Body of pancreas (tissue), 4 donors: ENCODE measurements at regions not wholly inside any gene's neighbourhood (a gene's known extent, or its start where the extent isn't known, plus 50 kb on each side); places are given as distances from the start of the nearest gene placed in this dataset.
A peak's percentile ranks its signal among the peaks of the same experiment; 100 is the strongest.

Source experiments
- ATAC-seq: fragments of 150-250 bp; one replicate; pipeline ENCODE4 v1.9.1; 2016
- DNase-seq, 4 donors: peaks; one replicate each; pipeline ENCODE4 v3.0.0-alpha.2; 2019
- H3K27ac ChIP-seq, 4 donors: fragments of 200-600 bp; sonication (generic); 1 replicate in 3 of 4; 2 replicates in 1 of 4; pipeline versions ENCODE4 v1.5.1 to v1.6.1; 2016 to 2019; ENCODE audit warnings: mild to moderate bottlenecking in 1 of 4, mixed read lengths in 1 of 4, moderate library complexity in 1 of 4
- H3K27me3 ChIP-seq, 2 donors: fragments of 200-600 bp; sonication (generic); one replicate each; pipeline ENCODE4 v1.6.0; 2016; ENCODE audit warnings: mild to moderate bottlenecking in 1 of 2
- H3K36me3 ChIP-seq, 2 donors: fragments of 200-600 bp; sonication (generic); replicated peaks in 1 of 2; 2 replicates each; pipeline ENCODE4 v1.5.1; 2016; ENCODE audit warnings: low read depth in 2 of 2; ENCODE audit not compliant: insufficient read depth in 1 of 2
- H3K4me1 ChIP-seq: fragments of 200-600 bp; sonication (generic); one replicate; pipeline ENCODE4 v1.6.0; 2016
- H3K4me3 ChIP-seq, 2 donors: fragments of 200-600 bp; sonication (generic); 1 replicate in 1 of 2; 2 replicates in 1 of 2; pipeline ENCODE4 v1.5.1; 2016 to 2019
- H3K9me3 ChIP-seq, 3 donors: fragments of 200-600 bp; sonication (generic); 1 replicate in 2 of 3; 2 replicates in 1 of 3; pipeline ENCODE4 v1.5.1; 2016
- CTCF ChIP-seq, 7 experiments: fragments of 450-650 bp in 4 of 7; fragments of 200-600 bp in 3 of 7; sonication (generic) in 3 of 7; IDR thresholded peaks; one replicate each; pipeline ENCODE4 v1.5.1; 2016 to 2019; ENCODE audit warnings: antibody characterized with exemption in 7 of 7
- POLR2A ChIP-seq, 3 donors: fragments of 450-650 bp; IDR thresholded peaks; one replicate each; pipeline ENCODE4 v1.6.1; 2016; ENCODE audit warnings: antibody characterized with exemption in 3 of 3, mild to moderate bottlenecking in 2 of 3
- WGBS, 2 donors: methylation state at CpG; one replicate each; pipeline ENCODE4 v1.1.5; 2017; 5-methylcytosine and 5-hydroxymethylcytosine counted together
- intact Hi-C: fragments of 100-400 bp; cut with DNase I; formaldehyde crosslinking; loops from one replicate; pipeline ENCODE4 v1.15.1; 2023

GRCh38 chr1:173122344-173122935 is 71.7 kb upstream of the TNFSF18 start:
- intact Hi-C loops: no loop called here
- no peaks in the 10 kb centered on the region for H3K27me3 ChIP-seq
- H3K4me3 ChIP-seq: no peak overlapping the region
- H3K27ac ChIP-seq: peak overlapping the region in 3 of 4 donors; percentile 51 to 77 (median 66)
- TF ChIP-seq CTCF (IDR thresholded peaks at IDR 0.05): no peak
- 54 to 65% methylated on average over 2 of the region's 2 CpGs for WGBS, 2 donors
- H3K36me3 ChIP-seq: no peaks in the 10 kb centered on the region
- DNase-seq (no peak), ATAC-seq (no peak)
- no peaks in the 10 kb centered on the region for H3K9me3 ChIP-seq
- H3K4me1 ChIP-seq: peaks cover 25% of the 10 kb centered on the region

GRCh38 chr1:173118404-173118803 is 67.7 kb upstream of the TNFSF18 start:
- ATAC-seq: no peak
- 63 to 67% methylated on average over 2 of the region's 2 CpGs for WGBS, 2 donors
- Histone ChIP-seq H3K4me3 (no peak overlapping the region), H3K9me3 (no peaks in the 10 kb centered on the region), H3K4me1 (peaks cover 15% of the 10 kb centered on the region), H3K36me3 (no peaks in the 10 kb centered on the region), H3K27ac (no peak overlapping the region), H3K27me3 (no peaks in the 10 kb centered on the region)
- TF ChIP-seq POLR2A (IDR thresholded peaks at IDR 0.05) (no peak), CTCF (IDR thresholded peaks at IDR 0.05) (no peak)
- no peak for DNase-seq
- intact Hi-C loops: no loop called here

GRCh38 chr1:173117761-173118160 is 67.0 kb upstream of the TNFSF18 start:
- DNase-seq: no peak
- WGBS, 2 donors: 86 to 95% methylated on average over 2 of the region's 2 CpGs
- no peak overlapping the region for H3K4me3 ChIP-seq
- TF ChIP-seq CTCF (IDR thresholded peaks at IDR 0.05): no peak
- TF ChIP-seq POLR2A (IDR thresholded peaks at IDR 0.05): no peak
- no peaks in the 10 kb centered on the region for H3K9me3 ChIP-seq
- no peak for ATAC-seq
- peaks cover 9% of the 10 kb centered on the region for H3K4me1 ChIP-seq
- H3K27ac ChIP-seq: no peak overlapping the region
- no peaks in the 10 kb centered on the region for H3K36me3 ChIP-seq
- H3K27me3 ChIP-seq: no peaks in the 10 kb centered on the region
- intact Hi-C loops: no loop called here

GRCh38 chr1:173117108-173117633 is 66.4 kb upstream of the TNFSF18 start:
- Histone ChIP-seq H3K4me1 (peaks cover 3% of the 10 kb centered on the region), H3K4me3 (no peak overlapping the region), H3K36me3 (no peaks in the 10 kb centered on the region), H3K27ac (no peak overlapping the region), H3K27me3 (no peaks in the 10 kb centered on the region), H3K9me3 (no peaks in the 10 kb centered on the region)
- TF ChIP-seq POLR2A (IDR thresholded peaks at IDR 0.05) (no peak), CTCF (IDR thresholded peaks at IDR 0.05) (no peak)
- DNase-seq (no peak), ATAC-seq (no peak)
- WGBS, 2 donors: 40 to 71% methylated on average over 1 of the region's 1 CpG
- intact Hi-C loops: no loop called here

GRCh38 chr1:173114346-173114745 is 63.6 kb upstream of the TNFSF18 start:
- no peak for DNase-seq
- no peak overlapping the region for H3K27ac ChIP-seq
- no peak for ATAC-seq
- intact Hi-C loops: no loop called here
- H3K4me1 ChIP-seq: no peaks in the 10 kb centered on the region
- H3K27me3 ChIP-seq: no peaks in the 10 kb centered on the region
- no peaks in the 10 kb centered on the region for H3K9me3 ChIP-seq
- no peak overlapping the region for H3K4me3 ChIP-seq
- WGBS, 2 donors: 50 to 82% methylated on average over 2 of the region's 2 CpGs
- H3K36me3 ChIP-seq: no peaks in the 10 kb centered on the region
- TF ChIP-seq CTCF (IDR thresholded peaks at IDR 0.05): no peak
- TF ChIP-seq POLR2A (IDR thresholded peaks at IDR 0.05): no peak
